ENCODE measurements at regions not wholly inside any gene's neighbourhood (a gene's known extent, or its start where the extent isn't known, plus 50 kb on each side); places are given as distances from the start of the nearest gene placed in this dataset.
A peak's percentile ranks its signal among the peaks of the same experiment; 100 is the strongest.

- peak overlapping the region; percentile 80 for H2AK5ac ChIP-seq (ENCODE audit: low read length)
- no peak overlapping the region for H3K56ac ChIP-seq (ENCODE audit: low read length)
- H3K4ac ChIP-seq (ENCODE audit: low read depth, low read length) = no peak overlapping the region
- no peak overlapping the region for H4K8ac ChIP-seq (ENCODE audit: low read depth, low read length)
- no peaks in the 10 kb centered on the region for H3K79me1 ChIP-seq (ENCODE audit: low read length)
- H3K4me3 ChIP-seq (ENCODE audit: low read length) = no peak overlapping the region
- no peak overlapping the region for H3K9ac ChIP-seq (ENCODE audit: low read length)
- no peaks in the 10 kb centered on the region for H3K36me3 ChIP-seq (ENCODE audit: control insufficient read depth, insufficient read depth, low read length)
- H3K27ac ChIP-seq (ENCODE audit: low read depth, low read length) = no peak overlapping the region
- no peak overlapping the region for H4K5ac ChIP-seq (ENCODE audit: low read length)
- peaks cover 17% of the 10 kb centered on the region for H3K4me1 ChIP-seq (ENCODE audit: control insufficient read depth, low read depth, low read length)
- H2BK120ac ChIP-seq (ENCODE audit: low read depth, low read length) = no peak overlapping the region
- WGBS (ENCODE audit: extremely low coverage, insufficient coverage, low lambda C conversion rate) = no CpG with 5 or more reads among the region's 10 CpGs
- H3K18ac ChIP-seq (ENCODE audit: low read length) = peak overlapping the region; percentile 3
- DNase-seq = peak; percentile 57
- no peak overlapping the region for H3K23ac ChIP-seq (ENCODE audit: low read length)
- H3K4me2 ChIP-seq (ENCODE audit: low read length) = no peak overlapping the region
- no peaks in the 10 kb centered on the region for H3K79me2 ChIP-seq (ENCODE audit: control insufficient read depth, insufficient read depth, low read length)
- no peak overlapping the region for H2BK15ac ChIP-seq (replicated peaks; ENCODE audit: low read depth)
- H2BK5ac ChIP-seq (ENCODE audit: low read length) = no peak overlapping the region
- H3K27me3 ChIP-seq (ENCODE audit: insufficient read depth, low read length, poor library complexity) = no peaks in the 10 kb centered on the region
These were observed 137.0 kb upstream of the MAX start for GRCh38 chr14:65239143-65239937.

GRCh38 chr14:65239938-65240296 lies 137.6 kb upstream of the MAX start:
- Histone ChIP-seq H3K18ac (ENCODE audit: low read length) (no peak overlapping the region), H2BK15ac (replicated peaks; ENCODE audit: low read depth) (no peak overlapping the region), H3K9ac (ENCODE audit: low read length) (no peak overlapping the region), H3K79me1 (ENCODE audit: low read length) (no peaks in the 10 kb centered on the region), H3K23ac (ENCODE audit: low read length) (no peak overlapping the region), H3K4ac (ENCODE audit: low read depth, low read length) (no peak overlapping the region), H3K27me3 (ENCODE audit: insufficient read depth, low read length, poor library complexity) (no peaks in the 10 kb centered on the region), H2BK5ac (ENCODE audit: low read length) (no peak overlapping the region), H3K4me2 (ENCODE audit: low read length) (no peak overlapping the region), H2BK120ac (ENCODE audit: low read depth, low read length) (no peak overlapping the region), H4K5ac (ENCODE audit: low read length) (no peak overlapping the region), H3K4me1 (ENCODE audit: control insufficient read depth, low read depth, low read length) (peaks cover 17% of the 10 kb centered on the region), H3K4me3 (ENCODE audit: low read length) (no peak overlapping the region), H4K8ac (ENCODE audit: low read depth, low read length) (no peak overlapping the region), H3K27ac (ENCODE audit: low read depth, low read length) (no peak overlapping the region), H3K56ac (ENCODE audit: low read length) (no peak overlapping the region), H3K36me3 (ENCODE audit: control insufficient read depth, insufficient read depth, low read length) (no peaks in the 10 kb centered on the region), H2AK5ac (ENCODE audit: low read length) (peak overlapping the region; percentile 80), H3K79me2 (ENCODE audit: control insufficient read depth, insufficient read depth, low read length) (no peaks in the 10 kb centered on the region)
- DNase-seq = no peak
- WGBS (ENCODE audit: extremely low coverage, insufficient coverage, low lambda C conversion rate) = no CpG with 5 or more reads among the region's 1 CpG

DNA sequence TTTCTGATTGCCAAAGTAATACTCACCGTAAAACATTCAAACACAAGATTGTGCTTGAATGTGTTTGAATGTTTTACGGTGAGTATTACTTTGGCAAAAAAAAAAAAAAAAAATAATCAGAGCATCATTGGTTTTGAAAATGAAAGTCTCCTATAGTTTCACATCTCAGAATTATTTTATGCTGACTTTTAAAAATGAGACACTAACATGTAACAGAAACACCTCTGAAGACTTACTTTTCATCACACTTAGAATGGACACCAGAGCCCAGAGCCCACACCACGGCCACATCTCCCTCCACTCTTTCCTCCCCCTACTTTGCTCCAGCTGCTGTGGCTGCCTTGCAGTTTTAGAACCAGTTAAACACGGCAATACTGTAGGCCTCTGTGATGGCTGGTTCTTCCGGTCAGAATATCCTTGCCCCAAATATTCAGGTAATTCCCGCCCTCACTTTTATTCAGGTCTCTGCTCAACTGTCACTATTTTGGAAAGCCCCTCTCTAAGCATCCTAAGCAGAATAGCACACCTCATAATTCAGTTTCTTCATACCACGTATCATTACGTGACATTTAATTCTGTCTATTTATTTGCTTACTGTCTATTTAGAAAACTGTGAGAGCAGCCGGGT lies 138.9 kb upstream of the MAX start:
- Histone ChIP-seq H3K79me1 (ENCODE audit: low read length) (no peaks in the 10 kb centered on the region), H3K23ac (ENCODE audit: low read length) (no peak overlapping the region), H3K79me2 (ENCODE audit: control insufficient read depth, insufficient read depth, low read length) (no peaks in the 10 kb centered on the region), H3K36me3 (ENCODE audit: control insufficient read depth, insufficient read depth, low read length) (no peaks in the 10 kb centered on the region), H3K4ac (ENCODE audit: low read depth, low read length) (no peak overlapping the region), H3K4me2 (ENCODE audit: low read length) (no peak overlapping the region), H3K9ac (ENCODE audit: low read length) (no peak overlapping the region), H2BK5ac (ENCODE audit: low read length) (no peak overlapping the region), H2BK15ac (replicated peaks; ENCODE audit: low read depth) (no peak overlapping the region), H3K4me1 (ENCODE audit: control insufficient read depth, low read depth, low read length) (peaks cover 17% of the 10 kb centered on the region), H2BK120ac (ENCODE audit: low read depth, low read length) (no peak overlapping the region), H3K56ac (ENCODE audit: low read length) (no peak overlapping the region), H3K18ac (ENCODE audit: low read length) (no peak overlapping the region), H2AK5ac (ENCODE audit: low read length) (no peak overlapping the region), H4K8ac (ENCODE audit: low read depth, low read length) (no peak overlapping the region), H3K4me3 (ENCODE audit: low read length) (no peak overlapping the region), H3K27ac (ENCODE audit: low read depth, low read length) (no peak overlapping the region), H3K27me3 (ENCODE audit: insufficient read depth, low read length, poor library complexity) (no peaks in the 10 kb centered on the region), H4K5ac (ENCODE audit: low read length) (no peak overlapping the region)
- no peak for DNase-seq
- no CpG with 5 or more reads among the region's 9 CpGs for WGBS (ENCODE audit: extremely low coverage, insufficient coverage, low lambda C conversion rate)

GRCh38 chr14:65242732-65243134 lies 140.4 kb upstream of the MAX start:
- WGBS (ENCODE audit: extremely low coverage, insufficient coverage, low lambda C conversion rate) = no CpG with 5 or more reads among the region's 4 CpGs
- H2BK120ac ChIP-seq (ENCODE audit: low read depth, low read length) = no peak overlapping the region
- no peaks in the 10 kb centered on the region for H3K36me3 ChIP-seq (ENCODE audit: control insufficient read depth, insufficient read depth, low read length)
- H3K4me1 ChIP-seq (ENCODE audit: control insufficient read depth, low read depth, low read length) = peaks cover 8% of the 10 kb centered on the region
- no peak overlapping the region for H3K18ac ChIP-seq (ENCODE audit: low read length)
- H3K23ac ChIP-seq (ENCODE audit: low read length) = no peak overlapping the region
- no peaks in the 10 kb centered on the region for H3K79me2 ChIP-seq (ENCODE audit: control insufficient read depth, insufficient read depth, low read length)
- no peak overlapping the region for H3K4me3 ChIP-seq (ENCODE audit: low read length)
- H4K5ac ChIP-seq (ENCODE audit: low read length) = no peak overlapping the region
- no peaks in the 10 kb centered on the region for H3K79me1 ChIP-seq (ENCODE audit: low read length)
- no peak overlapping the region for H2AK5ac ChIP-seq (ENCODE audit: low read length)
- no peak overlapping the region for H2BK15ac ChIP-seq (replicated peaks; ENCODE audit: low read depth)
- DNase-seq = no peak
- no peaks in the 10 kb centered on the region for H3K27me3 ChIP-seq (ENCODE audit: insufficient read depth, low read length, poor library complexity)
- no peak overlapping the region for H4K8ac ChIP-seq (ENCODE audit: low read depth, low read length)
- H3K4ac ChIP-seq (ENCODE audit: low read depth, low read length) = no peak overlapping the region
- no peak overlapping the region for H3K4me2 ChIP-seq (ENCODE audit: low read length)
- H2BK5ac ChIP-seq (ENCODE audit: low read length) = no peak overlapping the region
- H3K9ac ChIP-seq (ENCODE audit: low read length) = no peak overlapping the region
- no peak overlapping the region for H3K56ac ChIP-seq (ENCODE audit: low read length)
- no peak overlapping the region for H3K27ac ChIP-seq (ENCODE audit: low read depth, low read length)

DNA sequence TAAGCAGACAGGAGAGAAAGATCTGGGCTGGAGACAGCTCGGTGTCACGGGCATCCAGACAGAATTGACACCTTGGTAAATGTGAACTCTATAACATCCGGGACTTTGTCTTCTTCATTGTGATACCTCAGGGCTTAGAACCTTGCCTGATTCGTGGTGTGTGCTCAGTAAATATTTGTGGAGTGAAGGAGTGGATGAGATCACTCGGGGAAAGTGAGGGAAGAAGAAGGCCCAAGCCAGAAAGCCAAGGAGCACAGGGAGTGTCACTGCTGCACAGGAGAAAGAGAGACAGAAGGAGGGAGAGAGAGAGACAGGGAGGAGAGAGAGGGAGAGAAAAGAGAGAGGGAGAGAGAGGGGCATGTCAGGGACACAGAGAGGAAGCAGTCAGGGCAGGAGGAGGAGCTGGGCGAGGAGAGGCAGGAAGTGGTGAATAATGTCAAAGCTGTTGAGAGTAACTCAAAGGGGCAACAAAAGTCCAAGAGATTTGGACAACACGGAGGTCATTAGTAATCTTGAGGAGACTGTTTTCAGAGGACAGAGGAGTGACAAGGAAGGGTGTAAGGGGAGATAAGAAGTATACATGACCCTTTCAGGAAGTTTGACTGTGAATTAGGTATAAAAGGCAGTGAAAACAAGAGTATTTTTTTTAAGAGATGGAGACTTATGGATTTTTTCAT lies 141.6 kb upstream of the MAX start:
- H3K56ac ChIP-seq (ENCODE audit: low read length) = no peak overlapping the region
- no peak for DNase-seq
- H3K79me2 ChIP-seq (ENCODE audit: control insufficient read depth, insufficient read depth, low read length) = no peaks in the 10 kb centered on the region
- no peak overlapping the region for H3K27ac ChIP-seq (ENCODE audit: low read depth, low read length)
- H3K4me2 ChIP-seq (ENCODE audit: low read length) = no peak overlapping the region
- no peak overlapping the region for H2BK5ac ChIP-seq (ENCODE audit: low read length)
- H2BK15ac ChIP-seq (replicated peaks; ENCODE audit: low read depth) = no peak overlapping the region
- no peaks in the 10 kb centered on the region for H3K79me1 ChIP-seq (ENCODE audit: low read length)
- H3K27me3 ChIP-seq (ENCODE audit: insufficient read depth, low read length, poor library complexity) = no peaks in the 10 kb centered on the region
- WGBS (ENCODE audit: extremely low coverage, insufficient coverage, low lambda C conversion rate) = no CpG with 5 or more reads among the region's 7 CpGs
- no peak overlapping the region for H3K23ac ChIP-seq (ENCODE audit: low read length)
- no peak overlapping the region for H3K4ac ChIP-seq (ENCODE audit: low read depth, low read length)
- H3K4me1 ChIP-seq (ENCODE audit: control insufficient read depth, low read depth, low read length) = peaks cover 5% of the 10 kb centered on the region
- no peaks in the 10 kb centered on the region for H3K36me3 ChIP-seq (ENCODE audit: control insufficient read depth, insufficient read depth, low read length)
- no peak overlapping the region for H4K8ac ChIP-seq (ENCODE audit: low read depth, low read length)
- H4K5ac ChIP-seq (ENCODE audit: low read length) = no peak overlapping the region
- no peak overlapping the region for H3K9ac ChIP-seq (ENCODE audit: low read length)
- H3K18ac ChIP-seq (ENCODE audit: low read length) = peak overlapping the region; percentile 65
- no peak overlapping the region for H2BK120ac ChIP-seq (ENCODE audit: low read depth, low read length)
- no peak overlapping the region for H2AK5ac ChIP-seq (ENCODE audit: low read length)
- H3K4me3 ChIP-seq (ENCODE audit: low read length) = no peak overlapping the region

All from mesendoderm (in vitro differentiated cells).